Naive thymus-derived CD4-positive, alpha-beta T cell (primary cell): ENCODE measurements at regions not wholly inside any gene's neighbourhood (a gene's known extent, or its start where the extent isn't known, plus 50 kb on each side); places are given as distances from the start of the nearest gene placed in this dataset.

Source experiments
- ATAC-seq: fragments of 150-1000 bp; cut with Tn5 transposase; 2 replicates; pipeline ENCODE4 v1.10.0; 2021; ENCODE audit warnings: mild to moderate bottlenecking, moderate library complexity
- CTCF ChIA-PET: fragments of 350-600 bp; sonication (Branson Sonifier 250); formaldehyde crosslinking; loops from one replicate; lab custom pipeline; 2021; ENCODE audit warnings: antibody characterized with exemption; lab: Charles Lee
- POLR2A ChIA-PET: fragments of 350-600 bp; sonication (Branson Sonifier 250); formaldehyde crosslinking; loops from one replicate; lab custom pipeline; 2021; ENCODE audit warnings: antibody characterized with exemption, inconsistent platforms; lab: Charles Lee
- DNase-seq, 9 donors: peaks; one replicate each; pipeline versions ENCODE4 v3.0.0 to v3.0.0-alpha.2; 2020 to 2022; ENCODE audit warnings: mixed read lengths in 1 of 9
- H3K27ac ChIP-seq: one replicate; pipeline ENCODE4 v1.7.0; 2013; ENCODE audit warnings: mild to moderate bottlenecking, low read depth, low read length, moderate library complexity
- H3K27me3 ChIP-seq, 2 donors: one replicate each; pipeline ENCODE4 v1.7.0; 2013; ENCODE audit warnings: low read length in 2 of 2, mild to moderate bottlenecking in 2 of 2, moderate library complexity in 2 of 2; ENCODE audit not compliant: control insufficient read depth in 2 of 2, insufficient read depth in 2 of 2
- H3K36me3 ChIP-seq, 3 experiments: 1 replicate in 2 of 3; 2 replicates in 1 of 3; pipeline ENCODE4 v1.7.0; 2013; ENCODE audit warnings: low read length in 3 of 3, mild to moderate bottlenecking in 3 of 3, moderate library complexity in 1 of 3; ENCODE audit not compliant: insufficient read depth in 3 of 3, control insufficient read depth in 2 of 3
- H3K4me1 ChIP-seq, 2 donors: one replicate each; pipeline ENCODE4 v1.7.0; 2013; ENCODE audit warnings: low read length in 2 of 2, mild to moderate bottlenecking in 2 of 2, moderate library complexity in 1 of 2; ENCODE audit not compliant: control insufficient read depth in 2 of 2, insufficient read depth in 2 of 2
- H3K4me3 ChIP-seq: 2 replicates; pipeline ENCODE4 v1.7.0; 2013; ENCODE audit warnings: mild to moderate bottlenecking, low read length
- H3K9me3 ChIP-seq, 3 experiments: 1 replicate in 2 of 3; 2 replicates in 1 of 3; pipeline ENCODE4 v1.7.0; 2013; ENCODE audit warnings: low read length in 3 of 3; ENCODE audit not compliant: control insufficient read depth in 2 of 3
- H3K27ac Mint-ChIP-seq, 9 donors: one replicate each; pipeline ENCODE4 v1.8.0; 2020 to 2022; ENCODE audit warnings: mixed read lengths in 9 of 9, mild to moderate bottlenecking in 8 of 9, moderate library complexity in 5 of 9, inconsistent platforms in 2 of 9
- H3K27me3 Mint-ChIP-seq, 5 donors: one replicate each; pipeline ENCODE4 v1.8.0; 2021 to 2022; ENCODE audit warnings: mixed read lengths in 5 of 5, mild to moderate bottlenecking in 1 of 5
- H3K36me3 Mint-ChIP-seq, 5 donors: one replicate each; pipeline ENCODE4 v1.8.0; 2020 to 2022; ENCODE audit warnings: mixed read lengths in 5 of 5, mild to moderate bottlenecking in 3 of 5, inconsistent platforms in 1 of 5
- H3K4me1 Mint-ChIP-seq, 7 donors: one replicate each; pipeline ENCODE4 v1.8.0; 2020 to 2022; ENCODE audit warnings: mixed read lengths in 7 of 7, mild to moderate bottlenecking in 3 of 7, inconsistent platforms in 1 of 7
- H3K4me3 Mint-ChIP-seq, 10 donors: one replicate each; pipeline ENCODE4 v1.8.0; 2020 to 2022; ENCODE audit warnings: mild to moderate bottlenecking in 10 of 10, mixed read lengths in 10 of 10, moderate library complexity in 6 of 10, inconsistent platforms in 2 of 10
- H3K9me3 Mint-ChIP-seq, 11 donors: one replicate each; pipeline ENCODE4 v1.8.0; 2020 to 2022; ENCODE audit warnings: mixed read lengths in 11 of 11, mild to moderate bottlenecking in 4 of 11, inconsistent platforms in 1 of 11, moderate library complexity in 1 of 11
- intact Hi-C, 2 donors: fragments of 100-400 bp; cut with micrococcal nuclease; formaldehyde crosslinking; loops; one replicate each; pipeline ENCODE4 v1.15.1; 2023

DNA sequence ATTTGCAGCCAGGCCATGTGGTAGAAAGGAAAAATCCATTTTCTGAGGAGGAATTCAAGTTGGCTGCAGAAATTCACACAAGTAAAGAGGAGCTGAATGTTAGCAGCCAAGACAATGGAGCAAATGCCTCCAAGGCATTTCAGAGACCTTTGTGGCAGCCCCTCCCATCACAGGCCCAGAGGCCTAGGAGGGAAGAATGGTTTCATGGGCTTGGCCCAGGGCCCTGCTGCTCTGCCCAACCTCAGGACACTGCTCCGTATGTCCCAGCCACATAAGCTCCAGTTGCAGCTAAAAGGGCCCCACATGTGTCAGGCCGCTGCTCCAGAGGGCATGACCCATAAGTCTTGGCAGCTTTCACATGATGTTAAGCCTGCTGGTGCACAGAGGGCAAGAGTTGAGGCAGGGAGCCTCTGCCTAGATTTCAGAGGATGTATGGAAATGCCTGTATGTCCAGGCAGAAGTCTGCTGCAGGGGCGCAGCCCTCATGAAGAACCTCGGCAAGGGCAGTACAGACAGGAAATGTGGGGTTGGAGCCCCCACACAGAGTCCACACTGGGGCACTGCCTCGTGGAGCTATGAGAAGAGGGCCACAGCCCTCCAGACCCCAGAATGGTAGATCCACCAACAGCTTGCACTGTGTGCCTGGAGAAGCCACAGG is 144.2 kb upstream of the EPB41L4A start:
- Histone ChIP-seq H3K4me1 (no peaks in the 10 kb centered on the region), H3K27ac (no peak overlapping the region), H3K36me3 (no peaks in the 10 kb centered on the region), H3K27me3 (no peaks in the 10 kb centered on the region), H3K9me3 (peaks cover 0 to 6% (median 0%) of the 10 kb centered on the region in 3 experiments), H3K4me3 (no peak overlapping the region)
- CTCF ChIA-PET = no interaction called here
- peaks cover 0 to 1% (median 0%) of the 10 kb centered on the region in 7 donors for H3K4me1 Mint-ChIP-seq
- H3K4me3 Mint-ChIP-seq = no peak overlapping the region
- H3K27ac Mint-ChIP-seq = no peak overlapping the region
- POLR2A ChIA-PET = no interaction called here
- H3K36me3 Mint-ChIP-seq = peaks cover 0 to 17% (median 5%) of the 10 kb centered on the region in 5 donors
- ATAC-seq (no peak), DNase-seq (no peak)
- peaks cover 4 to 30% (median 15%) of the 10 kb centered on the region in 5 donors for H3K27me3 Mint-ChIP-seq
- intact Hi-C loops = no loop called here
- peaks cover 6 to 35% (median 16%) of the 10 kb centered on the region in 11 donors for H3K9me3 Mint-ChIP-seq

- DNase-seq = no peak
- Mint-ChIP-seq H3K27ac (no peak overlapping the region), H3K4me3 (no peak overlapping the region), H3K27me3 (peaks cover 4 to 23% (median 12%) of the 10 kb centered on the region in 5 donors), H3K9me3 (peaks cover 6 to 35% (median 16%) of the 10 kb centered on the region in 11 donors), H3K4me1 (no peaks in the 10 kb centered on the region), H3K36me3 (peaks cover 0 to 17% (median 5%) of the 10 kb centered on the region in 5 donors)
- H3K4me3 ChIP-seq = no peak overlapping the region
- H3K9me3 ChIP-seq = peaks cover 0 to 6% (median 0%) of the 10 kb centered on the region in 3 experiments
- H3K27me3 ChIP-seq = no peaks in the 10 kb centered on the region
- H3K27ac ChIP-seq = no peak overlapping the region
- no peak for ATAC-seq
- ChIA-PET CTCF (no interaction called here), POLR2A (no interaction called here)
- no peaks in the 10 kb centered on the region for H3K36me3 ChIP-seq
- no peaks in the 10 kb centered on the region for H3K4me1 ChIP-seq
- intact Hi-C loops = no loop called here
Measured at GRCh38 chr5:112566251-112566650, 147.2 kb upstream of the EPB41L4A start.

DNA sequence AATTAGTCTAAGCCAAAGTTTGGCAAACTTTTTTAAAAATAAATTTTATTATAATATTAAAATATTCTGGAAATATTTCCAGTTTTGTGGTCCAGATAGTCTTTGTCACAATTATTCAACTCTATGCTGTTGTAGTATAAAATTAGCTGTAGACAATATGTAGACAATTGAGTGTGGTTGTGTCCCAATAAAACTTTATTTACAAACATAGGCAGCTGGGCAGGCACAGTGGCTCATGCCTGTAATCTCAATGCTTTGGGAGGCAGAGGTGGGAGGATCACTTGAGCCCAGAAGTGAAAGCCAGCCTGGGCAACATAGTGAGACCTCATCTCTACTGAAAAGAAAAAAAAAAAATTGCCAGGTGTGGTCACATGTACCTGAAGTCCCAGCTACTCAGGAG is 150.5 kb upstream of the EPB41L4A start:
- Histone ChIP-seq H3K27me3 (no peaks in the 10 kb centered on the region), H3K4me1 (no peaks in the 10 kb centered on the region), H3K4me3 (no peak overlapping the region), H3K27ac (no peak overlapping the region), H3K9me3 (no peaks in the 10 kb centered on the region), H3K36me3 (no peaks in the 10 kb centered on the region)
- no peak overlapping the region for H3K4me3 Mint-ChIP-seq
- H3K9me3 Mint-ChIP-seq = peaks cover 0 to 8% (median 4%) of the 10 kb centered on the region in 11 donors
- no peak for DNase-seq
- ChIA-PET CTCF (no interaction called here), POLR2A (no interaction called here)
- peaks cover 11 to 20% (median 15%) of the 10 kb centered on the region in 5 donors for H3K27me3 Mint-ChIP-seq
- ATAC-seq = no peak
- H3K36me3 Mint-ChIP-seq = peaks cover 0 to 4% (median 0%) of the 10 kb centered on the region in 5 donors
- no peaks in the 10 kb centered on the region for H3K4me1 Mint-ChIP-seq
- intact Hi-C loops = no loop called here
- H3K27ac Mint-ChIP-seq = no peak overlapping the region

DNA sequence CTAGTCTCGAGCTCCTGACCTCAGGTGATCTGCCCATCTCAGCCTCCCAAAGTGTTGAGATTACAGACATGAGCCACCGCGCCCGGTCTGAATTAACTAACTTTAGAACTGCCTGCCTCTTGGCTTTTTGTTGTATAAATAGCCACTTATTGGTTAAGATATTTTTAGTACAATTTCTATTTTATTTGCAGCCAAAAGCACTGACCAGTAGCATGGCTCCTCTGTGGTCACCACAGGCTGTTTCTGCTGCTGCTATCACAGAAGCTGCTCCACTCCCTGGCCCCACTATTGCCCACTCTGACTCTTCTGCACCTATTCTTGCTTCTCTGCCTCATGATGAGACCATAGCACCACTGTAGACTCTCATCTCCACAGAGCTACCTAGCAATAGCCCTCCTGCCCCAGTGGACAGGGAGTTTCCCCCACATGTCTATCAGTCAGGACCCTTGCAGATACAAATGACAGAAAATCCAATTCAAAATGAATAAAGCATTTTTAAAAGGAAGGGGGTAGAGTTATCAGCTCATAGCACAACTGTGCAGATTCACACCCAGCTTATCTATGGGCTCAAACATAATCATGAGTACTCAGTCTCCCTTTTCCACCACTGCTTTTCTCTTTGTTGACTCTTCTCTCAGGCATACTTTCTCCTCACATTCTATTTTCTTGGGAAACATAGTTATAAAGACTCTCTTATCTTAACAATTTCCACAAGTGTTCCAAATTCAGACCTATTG is 151.8 kb upstream of the EPB41L4A start:
- peaks cover 0 to 3% (median 0%) of the 10 kb centered on the region in 11 donors for H3K9me3 Mint-ChIP-seq
- no peaks in the 10 kb centered on the region for H3K36me3 ChIP-seq
- no peak for ATAC-seq
- H3K4me1 ChIP-seq = no peaks in the 10 kb centered on the region
- peaks cover 5 to 17% (median 11%) of the 10 kb centered on the region in 5 donors for H3K27me3 Mint-ChIP-seq
- intact Hi-C loops = no loop called here
- no peaks in the 10 kb centered on the region for H3K27me3 ChIP-seq
- no peak overlapping the region for H3K4me3 Mint-ChIP-seq
- no peak overlapping the region for H3K27ac Mint-ChIP-seq
- no peak overlapping the region for H3K4me3 ChIP-seq
- CTCF ChIA-PET = no interaction called here
- no peaks in the 10 kb centered on the region for H3K9me3 ChIP-seq
- no peak overlapping the region for H3K27ac ChIP-seq
- no peak for DNase-seq
- no peaks in the 10 kb centered on the region for H3K36me3 Mint-ChIP-seq
- POLR2A ChIA-PET = no interaction called here
- H3K4me1 Mint-ChIP-seq = no peaks in the 10 kb centered on the region

DNA sequence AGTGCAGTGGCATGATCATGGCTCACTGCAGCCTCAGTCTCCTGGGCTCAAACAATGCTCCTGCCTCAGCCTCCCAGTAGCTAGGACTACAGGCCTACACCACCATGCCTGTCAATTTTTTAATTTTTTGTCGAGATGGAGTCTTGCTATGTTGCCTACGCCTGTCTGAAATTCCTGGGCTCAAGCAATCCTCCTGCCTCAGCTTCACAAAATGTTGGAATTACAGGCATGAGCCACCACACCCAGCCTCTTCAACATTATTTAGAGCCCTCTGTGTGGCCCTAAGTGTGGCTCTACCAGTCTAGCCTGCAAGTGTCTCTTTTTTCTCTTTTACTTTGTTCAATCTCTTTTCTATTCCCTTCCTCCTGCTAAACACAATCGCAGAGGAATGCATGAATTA is 154.4 kb upstream of the EPB41L4A start:
- CTCF ChIA-PET = no interaction called here
- H3K4me3 Mint-ChIP-seq = no peak overlapping the region
- no peaks in the 10 kb centered on the region for H3K36me3 ChIP-seq
- no peak overlapping the region for H3K4me3 ChIP-seq
- no peaks in the 10 kb centered on the region for H3K4me1 ChIP-seq
- intact Hi-C loops = no loop called here
- POLR2A ChIA-PET = no interaction called here
- no peaks in the 10 kb centered on the region for H3K9me3 ChIP-seq
- ATAC-seq (no peak), DNase-seq (no peak)
- no peak overlapping the region for H3K27ac Mint-ChIP-seq
- no peaks in the 10 kb centered on the region for H3K36me3 Mint-ChIP-seq
- no peak overlapping the region for H3K27ac ChIP-seq
- peaks cover 0 to 12% (median 6%) of the 10 kb centered on the region in 5 donors for H3K27me3 Mint-ChIP-seq
- no peaks in the 10 kb centered on the region for H3K4me1 Mint-ChIP-seq
- no peaks in the 10 kb centered on the region for H3K27me3 ChIP-seq
- peaks cover 0 to 2% (median 0%) of the 10 kb centered on the region in 11 donors for H3K9me3 Mint-ChIP-seq

- intact Hi-C loops = no loop called here
- ChIA-PET POLR2A (no interaction called here), CTCF (no interaction called here)
- ATAC-seq (no peak), DNase-seq (no peak)
- H3K27me3 ChIP-seq = no peaks in the 10 kb centered on the region
- H3K27ac ChIP-seq = no peak overlapping the region
- Mint-ChIP-seq H3K9me3 (peaks cover 0 to 2% (median 0%) of the 10 kb centered on the region in 11 donors), H3K36me3 (no peaks in the 10 kb centered on the region), H3K4me1 (no peaks in the 10 kb centered on the region), H3K27ac (no peak overlapping the region), H3K4me3 (no peak overlapping the region), H3K27me3 (peaks cover 0 to 12% (median 6%) of the 10 kb centered on the region in 5 donors)
- no peak overlapping the region for H3K4me3 ChIP-seq
- H3K4me1 ChIP-seq = no peaks in the 10 kb centered on the region
- no peaks in the 10 kb centered on the region for H3K36me3 ChIP-seq
- H3K9me3 ChIP-seq = no peaks in the 10 kb centered on the region
Measured at GRCh38 chr5:112574536-112574935, 155.5 kb upstream of the EPB41L4A start.
